Mucosa of rectum (tissue), 2 donors: ENCODE measurements at regions not wholly inside any gene's neighbourhood (a gene's known extent, or its start where the extent isn't known, plus 50 kb on each side); places are given as distances from the start of the nearest gene placed in this dataset.

Experiments used
- H3K27ac ChIP-seq, 2 donors: one replicate each; pipeline ENCODE4 v1.7.0; 2013; ENCODE audit warnings: inconsistent platforms in 2 of 2, low read depth in 2 of 2, low read length in 2 of 2
- H3K27me3 ChIP-seq, 2 donors: one replicate each; pipeline ENCODE4 v1.7.0; 2013; ENCODE audit warnings: low read length in 2 of 2; ENCODE audit not compliant: control insufficient read depth in 2 of 2, insufficient read depth in 2 of 2
- H3K36me3 ChIP-seq, 2 donors: one replicate each; pipeline ENCODE4 v1.7.0; 2013; ENCODE audit warnings: low read length in 2 of 2; ENCODE audit not compliant: control insufficient read depth in 2 of 2, insufficient read depth in 2 of 2
- H3K4me1 ChIP-seq, 2 donors: one replicate each; pipeline ENCODE4 v1.7.0; 2013; ENCODE audit warnings: low read length in 2 of 2, mild to moderate bottlenecking in 1 of 2; ENCODE audit not compliant: control insufficient read depth in 2 of 2, insufficient read depth in 2 of 2
- H3K4me3 ChIP-seq, 2 donors: one replicate each; pipeline ENCODE4 v1.7.0; 2013; ENCODE audit warnings: low read length in 2 of 2
- H3K9ac ChIP-seq, 2 donors: one replicate each; pipeline ENCODE4 v1.7.0; 2013; ENCODE audit warnings: low read length in 2 of 2, low read depth in 1 of 2, mild to moderate bottlenecking in 1 of 2
- H3K9me3 ChIP-seq, 2 donors: one replicate each; pipeline ENCODE4 v1.7.0; 2013; ENCODE audit warnings: low read length in 2 of 2; ENCODE audit not compliant: control insufficient read depth in 2 of 2
- donor health status: healthy.
- donor health status: Normal muscosa, but diverticular disease.

- no peak overlapping the region for H3K4me3 ChIP-seq
- no peaks in the 10 kb centered on the region for H3K36me3 ChIP-seq
- H3K9ac ChIP-seq = no peak overlapping the region
- no peak overlapping the region for H3K27ac ChIP-seq
- peaks cover 13 to 20% of the 10 kb centered on the region in 2 donors for H3K4me1 ChIP-seq
- no peaks in the 10 kb centered on the region for H3K27me3 ChIP-seq
- no peaks in the 10 kb centered on the region for H3K9me3 ChIP-seq
These were observed 208.8 kb upstream of the ARG1 start for GRCh38 chr6:131363947-131364834.

DNA sequence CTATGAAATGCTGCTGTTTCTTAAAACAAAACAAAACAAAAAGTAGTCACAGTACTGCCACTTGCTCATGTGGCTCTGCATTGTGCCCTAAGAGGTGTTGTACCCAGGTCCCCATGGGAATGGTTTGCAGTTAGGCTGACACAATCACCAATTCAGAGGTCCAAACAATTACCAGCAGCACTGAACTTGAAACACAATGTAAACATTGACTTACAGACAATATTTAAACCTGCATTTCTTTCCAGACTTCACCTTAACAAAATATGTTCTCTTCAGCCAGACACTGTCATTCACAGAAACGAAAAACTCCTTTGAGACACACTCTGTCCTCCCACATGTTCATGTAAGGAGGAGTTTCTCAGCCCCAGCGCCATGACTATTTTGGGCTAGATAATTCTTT is 206.8 kb upstream of the ARG1 start:
- H3K9ac ChIP-seq = no peak overlapping the region
- H3K36me3 ChIP-seq = no peaks in the 10 kb centered on the region
- H3K4me3 ChIP-seq = no peak overlapping the region
- no peaks in the 10 kb centered on the region for H3K27me3 ChIP-seq
- no peaks in the 10 kb centered on the region for H3K9me3 ChIP-seq
- peak overlapping the region; percentile 48 to 57 for H3K27ac ChIP-seq
- H3K4me1 ChIP-seq = peaks cover 15 to 20% of the 10 kb centered on the region in 2 donors

DNA sequence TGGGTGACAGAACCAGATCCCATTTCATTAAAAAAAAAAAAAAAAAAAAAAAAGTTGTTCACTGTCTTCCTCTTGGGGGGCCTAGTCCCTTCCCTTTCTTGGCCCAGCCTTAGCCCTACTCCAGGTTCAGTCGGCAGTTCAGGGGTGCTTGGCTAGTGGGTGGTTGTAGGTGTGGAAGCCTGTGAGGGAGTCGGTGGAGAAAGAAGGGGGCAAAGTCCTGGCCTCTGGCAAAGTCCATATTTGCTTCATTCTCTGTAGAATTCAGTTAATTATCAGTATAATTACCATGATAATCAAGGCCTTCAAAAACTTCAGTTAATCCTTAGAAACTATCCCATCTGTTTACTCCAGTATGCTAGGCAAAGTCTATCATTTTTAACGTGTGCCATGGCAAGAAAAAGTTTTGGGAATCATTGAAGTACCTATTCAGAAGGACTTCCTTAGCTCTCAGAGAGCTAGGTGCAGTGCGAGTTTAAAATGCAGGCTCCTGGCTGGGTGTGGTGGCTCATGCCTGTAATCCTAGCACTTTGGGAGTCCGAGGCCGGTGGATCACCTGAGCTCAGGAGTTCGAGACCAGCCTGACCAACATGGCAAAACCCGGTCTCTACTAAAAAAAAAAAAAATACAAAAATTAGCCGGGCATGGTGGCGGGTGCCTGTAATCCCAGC is 205.7 kb upstream of the ARG1 start:
- no peaks in the 10 kb centered on the region for H3K36me3 ChIP-seq
- H3K27me3 ChIP-seq = no peaks in the 10 kb centered on the region

GRCh38 chr6:131368198-131368911 is 204.7 kb upstream of the ARG1 start:
- H3K9me3 ChIP-seq = no peaks in the 10 kb centered on the region
- peaks cover 15 to 20% of the 10 kb centered on the region in 2 donors for H3K4me1 ChIP-seq
- peak overlapping the region in 1 of 2 donors; percentile 28 for H3K9ac ChIP-seq
- H3K27ac ChIP-seq = peak overlapping the region; percentile 76 to 82
- H3K36me3 ChIP-seq = no peaks in the 10 kb centered on the region
- no peaks in the 10 kb centered on the region for H3K27me3 ChIP-seq
- H3K4me3 ChIP-seq = peak overlapping the region in 1 of 2 donors; percentile 32

More for the DNA sequence above, 205.7 kb upstream of the ARG1 start:
- Histone ChIP-seq H3K9me3 (no peaks in the 10 kb centered on the region), H3K4me3 (no peak overlapping the region), H3K9ac (no peak overlapping the region), H3K27ac (peak overlapping the region; percentile 48 to 57), H3K4me1 (peaks cover 15 to 20% of the 10 kb centered on the region in 2 donors)

GRCh38 chr6:131372535-131372934 is 200.5 kb upstream of the ARG1 start:
- no peaks in the 10 kb centered on the region for H3K27me3 ChIP-seq
- no peak overlapping the region for H3K9ac ChIP-seq
- H3K9me3 ChIP-seq = no peaks in the 10 kb centered on the region
- no peak overlapping the region for H3K27ac ChIP-seq
- no peak overlapping the region for H3K4me3 ChIP-seq
- peaks cover 12 to 13% of the 10 kb centered on the region in 2 donors for H3K4me1 ChIP-seq
- no peaks in the 10 kb centered on the region for H3K36me3 ChIP-seq

DNA sequence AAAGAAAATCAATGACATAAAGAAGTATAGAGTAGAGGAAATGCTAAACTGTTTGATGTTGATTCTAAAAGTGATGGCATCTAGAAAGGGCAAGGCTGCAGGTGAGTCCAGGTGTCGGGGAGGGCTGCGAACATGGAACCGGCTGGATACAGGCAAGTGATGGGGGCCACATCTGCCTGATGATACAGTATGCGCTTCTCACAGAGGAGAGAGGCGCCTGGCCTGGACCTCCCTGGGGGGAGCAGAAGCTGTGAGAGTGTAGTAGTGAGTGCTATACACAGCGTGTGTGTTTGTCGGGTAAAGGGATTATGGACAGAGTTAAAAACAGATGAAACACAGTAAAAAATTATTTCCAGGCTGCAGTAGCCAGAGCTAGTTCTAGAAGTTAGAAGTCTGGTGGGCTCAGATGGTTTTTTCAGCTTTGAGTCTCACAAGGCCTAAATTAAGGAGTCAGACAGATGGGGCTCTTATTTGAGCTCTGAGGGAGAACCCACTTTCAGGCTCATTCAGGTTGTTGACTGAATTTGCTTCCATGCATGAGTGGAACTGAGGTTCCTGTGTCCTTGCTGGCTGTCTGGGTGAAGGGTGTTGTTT is 195.8 kb upstream of the ARG1 start:
- H3K36me3 ChIP-seq = no peaks in the 10 kb centered on the region
- H3K9ac ChIP-seq = no peak overlapping the region
- no peak overlapping the region for H3K27ac ChIP-seq
- peaks cover 0 to 5% of the 10 kb centered on the region in 2 donors for H3K4me1 ChIP-seq
- no peaks in the 10 kb centered on the region for H3K9me3 ChIP-seq
- no peak overlapping the region for H3K4me3 ChIP-seq
- no peaks in the 10 kb centered on the region for H3K27me3 ChIP-seq

- Histone ChIP-seq H3K4me3 (no peak overlapping the region), H3K9me3 (no peaks in the 10 kb centered on the region), H3K27ac (no peak overlapping the region), H3K36me3 (no peaks in the 10 kb centered on the region), H3K9ac (no peak overlapping the region), H3K4me1 (peaks cover 0 to 5% of the 10 kb centered on the region in 2 donors), H3K27me3 (no peaks in the 10 kb centered on the region)
These were observed 194.2 kb upstream of the ARG1 start for GRCh38 chr6:131378874-131379273.

DNA sequence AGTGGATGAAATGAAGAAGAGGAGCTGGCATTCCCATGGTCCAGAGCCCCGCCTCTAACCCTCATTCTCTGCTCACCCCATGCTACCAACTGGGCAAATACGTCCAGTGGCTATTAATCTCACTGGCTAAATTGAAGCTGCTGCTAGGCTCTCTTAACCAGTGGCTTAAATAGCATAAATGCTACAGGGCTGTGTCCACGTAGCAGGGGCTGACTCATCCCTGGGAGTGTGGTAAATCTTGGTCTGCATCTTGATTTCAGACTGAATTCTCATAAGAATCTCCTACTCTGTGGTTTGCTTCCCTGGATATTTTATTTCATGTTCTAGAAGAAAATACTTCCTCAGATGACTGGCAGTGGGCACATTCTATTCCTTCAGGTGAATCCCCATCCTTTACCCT is 193.1 kb upstream of the ARG1 start:
- Histone ChIP-seq H3K9ac (no peak overlapping the region), H3K36me3 (no peaks in the 10 kb centered on the region), H3K27me3 (no peaks in the 10 kb centered on the region), H3K9me3 (no peaks in the 10 kb centered on the region), H3K4me1 (peaks cover 0 to 5% of the 10 kb centered on the region in 2 donors), H3K4me3 (no peak overlapping the region), H3K27ac (no peak overlapping the region)

DNA sequence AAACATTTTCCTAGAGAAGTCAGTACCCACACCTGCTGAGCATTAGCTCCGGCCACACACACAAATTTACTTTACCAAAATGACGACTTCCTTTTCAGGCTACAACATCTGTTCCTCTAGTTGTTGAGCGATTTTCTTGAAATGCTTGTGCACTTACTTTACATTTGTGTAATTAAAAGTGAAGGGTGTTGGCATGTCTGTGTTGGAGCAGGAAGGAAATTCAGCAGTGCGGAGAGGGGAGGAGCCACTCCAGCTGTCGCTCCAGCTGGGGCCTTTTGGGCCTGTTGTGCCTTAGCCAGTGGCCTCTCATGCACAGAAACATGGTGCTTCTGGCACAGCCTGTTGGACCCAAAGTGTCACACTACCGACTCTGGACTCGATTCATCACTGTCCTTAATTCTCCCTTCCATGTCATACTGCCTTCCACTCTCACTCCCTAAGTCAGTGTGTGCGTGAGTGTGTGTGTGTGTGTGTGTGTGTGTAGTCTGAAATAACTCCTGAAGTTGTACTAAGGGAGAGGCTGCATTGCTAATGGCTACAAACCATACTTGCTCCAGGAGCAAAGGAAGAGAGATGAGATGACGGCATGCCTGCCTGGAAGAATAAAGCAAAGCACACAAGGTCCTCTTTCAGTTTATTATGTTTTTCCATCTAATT is 191.8 kb upstream of the ARG1 start:
- Histone ChIP-seq H3K4me3 (no peak overlapping the region), H3K9me3 (no peaks in the 10 kb centered on the region), H3K4me1 (peaks cover 0 to 5% of the 10 kb centered on the region in 2 donors), H3K27me3 (no peaks in the 10 kb centered on the region), H3K27ac (peak overlapping the region; percentile 46 to 51), H3K36me3 (no peaks in the 10 kb centered on the region), H3K9ac (no peak overlapping the region)
